ENCODE measurements at regions not wholly inside any gene's neighbourhood (a gene's known extent, or its start where the extent isn't known, plus 50 kb on each side); places are given as distances from the start of the nearest gene placed in this dataset.
"Not testable (repeated sequence)": the region's sequence is repeated elsewhere in the genome, so short reads cannot be mapped to it uniquely, and the experiment has no call there.

DNA sequence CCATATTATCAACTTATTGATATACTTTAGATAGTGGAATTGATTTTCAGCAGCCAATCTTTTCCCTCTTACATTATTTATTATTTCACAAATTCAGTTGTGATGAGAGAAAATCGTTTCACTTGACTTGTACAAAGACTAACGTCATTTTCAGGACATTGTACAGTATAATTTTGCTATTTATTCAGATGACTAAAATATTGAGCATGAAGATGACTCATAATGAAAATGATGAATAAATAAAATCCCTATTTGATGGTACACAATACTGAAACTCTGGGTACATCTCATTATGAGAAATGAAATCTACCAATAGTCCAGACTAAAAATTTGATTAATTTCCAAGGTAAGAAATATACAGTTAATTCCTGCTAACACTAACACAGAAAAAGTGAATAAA, 316.4 kb downstream of the CCDC74A start:
- not testable (repeated sequence) for TF ChIP-seq ZNF274 (IDR thresholded peaks at IDR 0.05; ENCODE audit: low read depth, low read length); YY1 (IDR thresholded peaks at IDR 0.05; ENCODE audit: insufficient read depth, insufficient read length); SUZ12 (IDR thresholded peaks at IDR 0.05; ENCODE audit: extremely low read depth, insufficient read depth, insufficient read length)

All from NT2/D1 (cell line).